BLaER1 treated with 17β-estradiol and CSF1 and Interleukin-3, amounts not matched to agents 10 nM and 100 nM (cell line): ENCODE measurements at regions not wholly inside any gene's neighbourhood (a gene's known extent, or its start where the extent isn't known, plus 50 kb on each side); places are given as distances from the start of the nearest gene placed in this dataset.
"Not testable (repeated sequence)": the region's sequence is repeated elsewhere in the genome, so short reads cannot be mapped to it uniquely, and the experiment has no call there.

Source experiments
- H3K27ac ChIP-seq, 11 experiments: shearing (Covaris generic); formaldehyde crosslinking; 2 replicates each; pipeline ENCODE4 v1.8.1; 2022
- H3K27me3 ChIP-seq, 11 experiments: shearing (Covaris generic); formaldehyde crosslinking; 2 replicates each; pipeline ENCODE4 v1.8.1; 2022
- H3K36me3 ChIP-seq, 11 experiments: shearing (Covaris generic); formaldehyde crosslinking; 2 replicates each; pipeline ENCODE4 v1.8.1; 2022
- H3K4me1 ChIP-seq, 10 experiments: shearing (Covaris generic); formaldehyde crosslinking; 2 replicates each; pipeline ENCODE4 v1.8.1; 2022
- H3K4me2 ChIP-seq, 11 experiments: shearing (Covaris generic); formaldehyde crosslinking; 2 replicates each; pipeline ENCODE4 v1.8.1; 2022
- H3K4me3 ChIP-seq, 10 experiments: shearing (Covaris generic); formaldehyde crosslinking; 2 replicates each; pipeline ENCODE4 v1.8.1; 2022
- H3K9ac ChIP-seq, 11 experiments: shearing (Covaris generic); formaldehyde crosslinking; 2 replicates each; pipeline ENCODE4 v1.8.1; 2022
- H3K9me3 ChIP-seq, 11 experiments: shearing (Covaris generic); formaldehyde crosslinking; replicated peaks in 1 of 11; 2 replicates each; pipeline ENCODE4 v1.8.1; 2022
- H4K20me1 ChIP-seq, 11 experiments: shearing (Covaris generic); formaldehyde crosslinking; 2 replicates each; pipeline ENCODE4 v1.8.1; 2022
- Cebpa-rat ChIP-seq, 11 experiments: shearing (Covaris generic); IDR thresholded peaks; 2 replicates each; pipeline ENCODE4 v1.8.1; 2022

- Histone ChIP-seq H3K4me1 (no peaks in the 10 kb centered on the region), H3K4me2 (no peak overlapping the region), H3K4me3 (no peak overlapping the region), H3K27ac (no peak overlapping the region), H3K27me3 (no peaks in the 10 kb centered on the region), H3K36me3 (no peaks in the 10 kb centered on the region), H4K20me1 (no peaks in the 10 kb centered on the region), H3K9ac (no peak overlapping the region), H3K9me3 (peaks cover 0 to 8% (median 0%) of the 10 kb centered on the region in 11 experiments; a peak in 2 of 22 replicates)
- no peak for TF ChIP-seq Cebpa-rat (IDR thresholded peaks at IDR 0.05)
Measured at GRCh38 chr11:90500922-90501568, 278.2 kb upstream of the CHORDC1 start.

GRCh38 chr11:90496722-90497121 is 273.9 kb upstream of the CHORDC1 start:
- H3K36me3 ChIP-seq, result no peaks in the 10 kb centered on the region
- H3K27ac ChIP-seq, result no peak overlapping the region
- no peak for TF ChIP-seq Cebpa-rat (IDR thresholded peaks at IDR 0.05)
- no peak overlapping the region for H3K9ac ChIP-seq
- H3K4me1 ChIP-seq, result peaks cover 0 to 6% (median 0%) of the 10 kb centered on the region in 10 experiments; a peak in 4 of 20 replicates
- H3K4me3 ChIP-seq, result no peak overlapping the region
- no peaks in the 10 kb centered on the region for H3K27me3 ChIP-seq
- no peak overlapping the region for H3K4me2 ChIP-seq
- H4K20me1 ChIP-seq, result no peaks in the 10 kb centered on the region
- peaks cover 0 to 8% (median 0%) of the 10 kb centered on the region in 11 experiments; a peak in 2 of 22 replicates for H3K9me3 ChIP-seq

GRCh38 chr11:90493379-90493778 is 270.5 kb upstream of the CHORDC1 start:
- no peak overlapping the region for H3K27ac ChIP-seq
- H3K9ac ChIP-seq, result no peak overlapping the region
- H3K9me3 ChIP-seq, result peaks cover 0 to 8% (median 0%) of the 10 kb centered on the region in 11 experiments; a peak in 2 of 22 replicates
- H3K27me3 ChIP-seq, result no peaks in the 10 kb centered on the region
- no peak for TF ChIP-seq Cebpa-rat (IDR thresholded peaks at IDR 0.05)
- no peak overlapping the region for H3K4me3 ChIP-seq
- no peaks in the 10 kb centered on the region for H3K36me3 ChIP-seq
- H4K20me1 ChIP-seq, result no peaks in the 10 kb centered on the region
- H3K4me2 ChIP-seq, result peak overlapping the region in 4 of 11 experiments; percentile 0 to 30 (median 21); a peak in 3 of 22 replicates
- H3K4me1 ChIP-seq, result peaks cover 0 to 6% (median 0%) of the 10 kb centered on the region in 10 experiments; a peak in 4 of 20 replicates

- TF ChIP-seq Cebpa-rat (IDR thresholded peaks at IDR 0.05), result no peak
- Histone ChIP-seq H3K4me3 (no peak overlapping the region), H3K4me1 (peaks cover 0 to 6% (median 0%) of the 10 kb centered on the region in 10 experiments; a peak in 4 of 20 replicates), H3K9ac (no peak overlapping the region), H3K36me3 (no peaks in the 10 kb centered on the region), H4K20me1 (no peaks in the 10 kb centered on the region), H3K27ac (no peak overlapping the region), H3K4me2 (no peak overlapping the region), H3K27me3 (no peaks in the 10 kb centered on the region), H3K9me3 (no peaks in the 10 kb centered on the region)
Measured at GRCh38 chr11:90491466-90491865, 268.6 kb upstream of the CHORDC1 start.

- Histone ChIP-seq H3K9ac (no peak overlapping the region), H4K20me1 (no peaks in the 10 kb centered on the region), H3K4me2 (peak overlapping the region in 4 of 11 experiments; percentile 2 to 35 (median 16); a peak in 8 of 22 replicates), H3K9me3 (peaks cover 0 to 11% (median 0%) of the 10 kb centered on the region in 11 experiments; a peak in 4 of 22 replicates), H3K4me1 (peaks cover 0 to 16% (median 6%) of the 10 kb centered on the region in 10 experiments; a peak in 8 of 20 replicates), H3K27ac (peak overlapping the region in 8 of 11 experiments; percentile 23 to 57 (median 38); a peak in 13 of 22 replicates), H3K36me3 (no peaks in the 10 kb centered on the region), H3K4me3 (no peak overlapping the region), H3K27me3 (no peaks in the 10 kb centered on the region)
- peak in 3 of 11 experiments; percentile 39 to 82 (median 76); a peak in 8 of 22 replicates for TF ChIP-seq Cebpa-rat (IDR thresholded peaks at IDR 0.05)
Measured at GRCh38 chr11:90476442-90477007, 253.7 kb upstream of the CHORDC1 start.

- Histone ChIP-seq H3K27me3 (no peaks in the 10 kb centered on the region), H3K4me1 (no peaks in the 10 kb centered on the region), H4K20me1 (no peaks in the 10 kb centered on the region), H3K9me3 (no peaks in the 10 kb centered on the region), H3K4me3 (no peak overlapping the region), H3K36me3 (no peaks in the 10 kb centered on the region), H3K27ac (no peak overlapping the region), H3K9ac (no peak overlapping the region), H3K4me2 (no peak overlapping the region)
- no peak for TF ChIP-seq Cebpa-rat (IDR thresholded peaks at IDR 0.05)
Measured at GRCh38 chr11:90468923-90469322, 246.1 kb upstream of the CHORDC1 start.

GRCh38 chr11:90465553-90465952 is 242.7 kb upstream of the CHORDC1 start:
- H3K36me3 ChIP-seq, result no peaks in the 10 kb centered on the region
- H3K4me2 ChIP-seq, result no peak overlapping the region
- H3K27me3 ChIP-seq, result no peaks in the 10 kb centered on the region
- no peaks in the 10 kb centered on the region for H3K4me1 ChIP-seq
- H3K27ac ChIP-seq, result no peak overlapping the region
- H3K4me3 ChIP-seq, result no peak overlapping the region
- no peak for TF ChIP-seq Cebpa-rat (IDR thresholded peaks at IDR 0.05)
- H3K9ac ChIP-seq, result no peak overlapping the region
- H3K9me3 ChIP-seq, result no peaks in the 10 kb centered on the region
- no peaks in the 10 kb centered on the region for H4K20me1 ChIP-seq

GRCh38 chr11:90455347-90455920 is 232.6 kb upstream of the CHORDC1 start:
- H3K4me3 ChIP-seq, H3K4me1 ChIP-seq, H3K4me2 ChIP-seq, H3K27me3 ChIP-seq, H3K9ac ChIP-seq, H4K20me1 ChIP-seq, H3K9me3 ChIP-seq, H3K36me3 ChIP-seq, H3K27ac ChIP-seq: not testable (repeated sequence)

GRCh38 chr11:90453525-90453924 is 230.7 kb upstream of the CHORDC1 start:
- H4K20me1 ChIP-seq, result no peaks in the 10 kb centered on the region
- no peaks in the 10 kb centered on the region for H3K36me3 ChIP-seq
- H3K27ac ChIP-seq, result no peak overlapping the region
- H3K27me3 ChIP-seq, result no peaks in the 10 kb centered on the region
- no peaks in the 10 kb centered on the region for H3K9me3 ChIP-seq
- no peaks in the 10 kb centered on the region for H3K4me1 ChIP-seq
- H3K4me2 ChIP-seq, result no peak overlapping the region
- H3K9ac ChIP-seq, result no peak overlapping the region
- no peak overlapping the region for H3K4me3 ChIP-seq
- no peak for TF ChIP-seq Cebpa-rat (IDR thresholded peaks at IDR 0.05)
